Tibial nerve (tissue), 3 donors: ENCODE measurements at regions not wholly inside any gene's neighbourhood (a gene's known extent, or its start where the extent isn't known, plus 50 kb on each side); places are given as distances from the start of the nearest gene placed in this dataset.

ENCODE experiments used
- POLR2A ChIP-seq, 2 donors: fragments of 450-650 bp; IDR thresholded peaks; one replicate each; pipeline ENCODE4 v1.6.1; 2017; ENCODE audit warnings: antibody characterized with exemption in 2 of 2, mild to moderate bottlenecking in 2 of 2, moderate library complexity in 2 of 2
- TF ChIP-seq, protein P1 (sequence below), 5 experiments: fragments of 200-600 bp in 3 of 5; fragments of 450-650 bp in 2 of 5; sonication (generic) in 3 of 5; IDR thresholded peaks; one replicate each; pipeline ENCODE4 v1.5.1; 2016 to 2019; ENCODE audit warnings: antibody characterized with exemption in 5 of 5, mild to moderate bottlenecking in 3 of 5, moderate library complexity in 2 of 5

DNA sequence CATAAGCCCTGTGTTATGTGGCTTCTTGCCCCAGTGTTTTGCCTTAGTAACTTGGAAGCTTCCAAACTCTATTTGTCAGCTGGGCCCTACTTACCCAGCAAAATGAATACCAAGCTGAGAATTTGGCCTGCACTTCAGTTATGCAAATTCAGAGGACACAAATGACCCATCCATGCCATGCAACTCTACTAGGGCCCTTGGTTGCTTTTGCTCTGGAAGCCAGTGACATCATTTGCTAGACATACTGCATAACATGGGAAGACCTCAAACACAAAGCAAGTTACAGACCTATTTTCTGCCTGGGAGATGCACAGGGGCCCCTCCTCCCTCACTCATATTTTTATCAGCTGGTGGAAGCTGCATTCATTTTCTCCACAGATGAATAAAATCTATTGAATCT lies 90.2 kb upstream of the PPM1H start:
- TF ChIP-seq POLR2A (IDR thresholded peaks at IDR 0.05): no peak
- TF ChIP-seq, protein P1, sequence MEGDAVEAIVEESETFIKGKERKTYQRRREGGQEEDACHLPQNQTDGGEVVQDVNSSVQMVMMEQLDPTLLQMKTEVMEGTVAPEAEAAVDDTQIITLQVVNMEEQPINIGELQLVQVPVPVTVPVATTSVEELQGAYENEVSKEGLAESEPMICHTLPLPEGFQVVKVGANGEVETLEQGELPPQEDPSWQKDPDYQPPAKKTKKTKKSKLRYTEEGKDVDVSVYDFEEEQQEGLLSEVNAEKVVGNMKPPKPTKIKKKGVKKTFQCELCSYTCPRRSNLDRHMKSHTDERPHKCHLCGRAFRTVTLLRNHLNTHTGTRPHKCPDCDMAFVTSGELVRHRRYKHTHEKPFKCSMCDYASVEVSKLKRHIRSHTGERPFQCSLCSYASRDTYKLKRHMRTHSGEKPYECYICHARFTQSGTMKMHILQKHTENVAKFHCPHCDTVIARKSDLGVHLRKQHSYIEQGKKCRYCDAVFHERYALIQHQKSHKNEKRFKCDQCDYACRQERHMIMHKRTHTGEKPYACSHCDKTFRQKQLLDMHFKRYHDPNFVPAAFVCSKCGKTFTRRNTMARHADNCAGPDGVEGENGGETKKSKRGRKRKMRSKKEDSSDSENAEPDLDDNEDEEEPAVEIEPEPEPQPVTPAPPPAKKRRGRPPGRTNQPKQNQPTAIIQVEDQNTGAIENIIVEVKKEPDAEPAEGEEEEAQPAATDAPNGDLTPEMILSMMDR (IDR thresholded peaks at IDR 0.05): no peak
